ENCODE measurements at regions not wholly inside any gene's neighbourhood (a gene's known extent, or its start where the extent isn't known, plus 50 kb on each side); places are given as distances from the start of the nearest gene placed in this dataset.

- peaks cover 3% of the 10 kb centered on the region for H3K36me3 Mint-ChIP-seq (ENCODE audit: insufficient read depth, unreplicated experiment)
- no peak overlapping the region for H3K4me3 Mint-ChIP-seq (ENCODE audit: low read depth, unreplicated experiment)
- no peaks in the 10 kb centered on the region for H3K4me1 Mint-ChIP-seq (ENCODE audit: low read depth, unreplicated experiment)
- CTCF ChIA-PET: interaction anchor here (1.2 kb wide), 1 partner anchor 10 kb away, joined by 3 read pairs; no protein-coding TSS in a partner anchor
- intact Hi-C loops (cut with micrococcal nuclease; ENCODE audit: unreplicated experiment): no loop called here
- BruUV-seq (replicated peaks): no TSS peak
- peaks cover 88% of the 10 kb centered on the region for H3K27me3 Mint-ChIP-seq (ENCODE audit: unreplicated experiment)
- TF ChIP-seq CTCF (IDR thresholded peaks at IDR 0.05; ENCODE audit: unreplicated experiment): no peak
- no peaks in the 10 kb centered on the region for H3K9me3 Mint-ChIP-seq (ENCODE audit: low read depth, unreplicated experiment)
- H3K27ac Mint-ChIP-seq (ENCODE audit: unreplicated experiment): no peak overlapping the region
- DNase-seq: no peak
These were observed 61.1 kb downstream of the KCNF1 start for GRCh38 chr2:10972683-10973433.

DNA sequence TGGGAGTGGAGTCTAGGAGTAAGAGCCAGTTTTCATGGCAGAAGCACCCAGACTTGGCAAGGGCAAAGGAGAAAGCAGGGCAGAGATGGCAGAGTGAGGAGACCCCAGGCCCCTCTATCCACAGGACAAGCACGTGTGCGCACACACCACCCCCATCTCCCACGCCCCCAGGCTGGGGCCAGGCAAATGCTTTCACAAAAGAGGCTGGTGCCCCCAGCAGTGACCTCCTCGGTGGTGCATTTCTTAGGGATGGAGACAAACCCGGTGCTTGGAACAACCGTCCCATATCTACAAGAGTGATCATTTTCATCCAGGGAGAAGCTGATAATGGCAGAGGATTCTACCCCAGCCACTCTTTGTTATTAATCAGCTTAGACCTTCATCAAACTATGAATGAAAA lies 62.0 kb downstream of the KCNF1 start:
- no peak for DNase-seq
- Mint-ChIP-seq H3K9me3 (ENCODE audit: low read depth, unreplicated experiment) (no peaks in the 10 kb centered on the region), H3K4me1 (ENCODE audit: low read depth, unreplicated experiment) (no peaks in the 10 kb centered on the region), H3K36me3 (ENCODE audit: insufficient read depth, unreplicated experiment) (no peaks in the 10 kb centered on the region), H3K4me3 (ENCODE audit: low read depth, unreplicated experiment) (no peak overlapping the region), H3K27ac (ENCODE audit: unreplicated experiment) (no peak overlapping the region), H3K27me3 (ENCODE audit: unreplicated experiment) (peaks cover 88% of the 10 kb centered on the region)
- BruUV-seq (replicated peaks): no TSS peak
- intact Hi-C loops (cut with micrococcal nuclease; ENCODE audit: unreplicated experiment): no loop called here
- CTCF ChIA-PET: no interaction called here
- TF ChIP-seq CTCF (IDR thresholded peaks at IDR 0.05; ENCODE audit: unreplicated experiment): no peak

GRCh38 chr2:10977003-10977402 lies 65.3 kb downstream of the KCNF1 start:
- intact Hi-C loops (cut with micrococcal nuclease; ENCODE audit: unreplicated experiment): no loop called here
- H3K4me1 Mint-ChIP-seq (ENCODE audit: low read depth, unreplicated experiment): no peaks in the 10 kb centered on the region
- H3K36me3 Mint-ChIP-seq (ENCODE audit: insufficient read depth, unreplicated experiment): no peaks in the 10 kb centered on the region
- no peak for DNase-seq
- BruUV-seq (replicated peaks): no TSS peak
- H3K27ac Mint-ChIP-seq (ENCODE audit: unreplicated experiment): no peak overlapping the region
- no peaks in the 10 kb centered on the region for H3K9me3 Mint-ChIP-seq (ENCODE audit: low read depth, unreplicated experiment)
- H3K4me3 Mint-ChIP-seq (ENCODE audit: low read depth, unreplicated experiment): no peak overlapping the region
- TF ChIP-seq CTCF (IDR thresholded peaks at IDR 0.05; ENCODE audit: unreplicated experiment): no peak
- CTCF ChIA-PET: interaction anchor here (1.6 kb wide), 1 partner anchor 56 kb away, joined by 4 read pairs; no protein-coding TSS in a partner anchor
- peaks cover 83% of the 10 kb centered on the region for H3K27me3 Mint-ChIP-seq (ENCODE audit: unreplicated experiment)

- Mint-ChIP-seq H3K27ac (ENCODE audit: unreplicated experiment) (no peak overlapping the region), H3K9me3 (ENCODE audit: low read depth, unreplicated experiment) (no peaks in the 10 kb centered on the region), H3K4me3 (ENCODE audit: low read depth, unreplicated experiment) (no peak overlapping the region), H3K27me3 (ENCODE audit: unreplicated experiment) (peaks cover 77% of the 10 kb centered on the region), H3K4me1 (ENCODE audit: low read depth, unreplicated experiment) (no peaks in the 10 kb centered on the region), H3K36me3 (ENCODE audit: insufficient read depth, unreplicated experiment) (no peaks in the 10 kb centered on the region)
- no peak for DNase-seq
- intact Hi-C loops (cut with micrococcal nuclease; ENCODE audit: unreplicated experiment): no loop called here
- BruUV-seq (replicated peaks): no TSS peak
- CTCF ChIA-PET: interaction anchor here (1.6 kb wide), 1 partner anchor 57 kb away, joined by 4 read pairs; no protein-coding TSS in a partner anchor
- no peak for TF ChIP-seq CTCF (IDR thresholded peaks at IDR 0.05; ENCODE audit: unreplicated experiment)
These were observed 65.9 kb downstream of the KCNF1 start for GRCh38 chr2:10977621-10978020.

Measured in Calu3 (cell line).